BJ (cell line): ENCODE measurements at regions not wholly inside any gene's neighbourhood (a gene's known extent, or its start where the extent isn't known, plus 50 kb on each side); places are given as distances from the start of the nearest gene placed in this dataset.
"Not testable (repeated sequence)": the region's sequence is repeated elsewhere in the genome, so short reads cannot be mapped to it uniquely, and the experiment has no call there.

Source experiments
- CTCF ChIA-PET: fragments of 350-600 bp; formaldehyde crosslinking; extraction: SDS; loops from one replicate; lab custom pipeline; 2021; ENCODE audit warnings: antibody characterized with exemption, inconsistent platforms; lab: Yijun Ruan, JAX
- POLR2A ChIA-PET: fragments of 300-600 bp; sonication (Branson Sonifier 250); formaldehyde crosslinking; extraction: SDS; loops from one replicate; lab custom pipeline; 2021; ENCODE audit warnings: antibody characterized with exemption; lab: Charles Lee
- DNase-seq: peaks from one replicate; pipeline ENCODE4 v3.0.0-alpha.2; 2011; ENCODE audit warnings: low read depth
- H3K27me3 ChIP-seq: 2 replicates; pipeline ENCODE4 v1.6.0; 2011; ENCODE audit warnings: low read length; ENCODE audit not compliant: control insufficient read depth, insufficient read depth
- H3K36me3 ChIP-seq: 2 replicates; pipeline ENCODE4 v1.5.1; 2011; ENCODE audit warnings: low read length; ENCODE audit not compliant: control insufficient read depth, insufficient read depth
- H3K4me3 ChIP-seq: 2 replicates; pipeline ENCODE4 v1.5.1; 2011; ENCODE audit warnings: low read depth, mild to moderate bottlenecking, control low read depth, low read length
- TF ChIP-seq, protein P1 (sequence below): IDR thresholded peaks from 2 replicates; pipeline ENCODE4 v1.5.1; 2011; ENCODE audit warnings: low read depth, mild to moderate bottlenecking, control low read depth, inconsistent platforms, low read length, moderate library complexity; ENCODE audit not compliant: insufficient read depth

DNA sequence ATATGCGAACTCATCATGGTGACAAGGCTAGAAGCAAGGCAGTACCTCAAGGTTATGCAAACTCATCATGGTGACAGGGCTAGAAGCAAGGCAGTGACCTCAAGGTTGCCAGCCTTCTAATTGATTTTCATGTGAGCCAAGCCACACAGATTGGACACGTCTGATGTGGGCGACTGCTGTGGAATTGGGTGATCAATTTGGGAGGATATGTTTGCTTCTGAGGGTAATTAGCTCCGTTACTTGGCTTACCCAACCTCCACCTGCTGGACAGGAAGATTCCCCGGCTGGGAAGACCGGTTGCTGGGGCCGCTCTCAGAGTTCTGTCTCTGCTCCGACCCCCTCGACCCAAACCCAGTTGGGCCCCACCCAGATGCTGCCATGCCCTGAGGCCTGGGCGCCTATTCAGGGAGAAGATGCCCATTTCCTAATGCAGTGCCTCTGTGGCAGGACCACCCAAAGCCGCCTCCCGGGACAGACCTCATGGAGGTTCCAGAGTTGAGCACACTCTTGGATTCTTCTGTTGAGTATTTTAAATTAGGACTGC lies 69.9 kb upstream of the SHANK2 start:
- H3K27me3 ChIP-seq: no peaks in the 10 kb centered on the region; the same call in none of the 2 replicates
- ChIA-PET CTCF (no interaction called here), POLR2A (no interaction called here)
- H3K36me3 ChIP-seq: no peaks in the 10 kb centered on the region
- H3K4me3 ChIP-seq: no peak overlapping the region
- no peak for DNase-seq
- TF ChIP-seq, protein P1, sequence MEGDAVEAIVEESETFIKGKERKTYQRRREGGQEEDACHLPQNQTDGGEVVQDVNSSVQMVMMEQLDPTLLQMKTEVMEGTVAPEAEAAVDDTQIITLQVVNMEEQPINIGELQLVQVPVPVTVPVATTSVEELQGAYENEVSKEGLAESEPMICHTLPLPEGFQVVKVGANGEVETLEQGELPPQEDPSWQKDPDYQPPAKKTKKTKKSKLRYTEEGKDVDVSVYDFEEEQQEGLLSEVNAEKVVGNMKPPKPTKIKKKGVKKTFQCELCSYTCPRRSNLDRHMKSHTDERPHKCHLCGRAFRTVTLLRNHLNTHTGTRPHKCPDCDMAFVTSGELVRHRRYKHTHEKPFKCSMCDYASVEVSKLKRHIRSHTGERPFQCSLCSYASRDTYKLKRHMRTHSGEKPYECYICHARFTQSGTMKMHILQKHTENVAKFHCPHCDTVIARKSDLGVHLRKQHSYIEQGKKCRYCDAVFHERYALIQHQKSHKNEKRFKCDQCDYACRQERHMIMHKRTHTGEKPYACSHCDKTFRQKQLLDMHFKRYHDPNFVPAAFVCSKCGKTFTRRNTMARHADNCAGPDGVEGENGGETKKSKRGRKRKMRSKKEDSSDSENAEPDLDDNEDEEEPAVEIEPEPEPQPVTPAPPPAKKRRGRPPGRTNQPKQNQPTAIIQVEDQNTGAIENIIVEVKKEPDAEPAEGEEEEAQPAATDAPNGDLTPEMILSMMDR: no peak

DNA sequence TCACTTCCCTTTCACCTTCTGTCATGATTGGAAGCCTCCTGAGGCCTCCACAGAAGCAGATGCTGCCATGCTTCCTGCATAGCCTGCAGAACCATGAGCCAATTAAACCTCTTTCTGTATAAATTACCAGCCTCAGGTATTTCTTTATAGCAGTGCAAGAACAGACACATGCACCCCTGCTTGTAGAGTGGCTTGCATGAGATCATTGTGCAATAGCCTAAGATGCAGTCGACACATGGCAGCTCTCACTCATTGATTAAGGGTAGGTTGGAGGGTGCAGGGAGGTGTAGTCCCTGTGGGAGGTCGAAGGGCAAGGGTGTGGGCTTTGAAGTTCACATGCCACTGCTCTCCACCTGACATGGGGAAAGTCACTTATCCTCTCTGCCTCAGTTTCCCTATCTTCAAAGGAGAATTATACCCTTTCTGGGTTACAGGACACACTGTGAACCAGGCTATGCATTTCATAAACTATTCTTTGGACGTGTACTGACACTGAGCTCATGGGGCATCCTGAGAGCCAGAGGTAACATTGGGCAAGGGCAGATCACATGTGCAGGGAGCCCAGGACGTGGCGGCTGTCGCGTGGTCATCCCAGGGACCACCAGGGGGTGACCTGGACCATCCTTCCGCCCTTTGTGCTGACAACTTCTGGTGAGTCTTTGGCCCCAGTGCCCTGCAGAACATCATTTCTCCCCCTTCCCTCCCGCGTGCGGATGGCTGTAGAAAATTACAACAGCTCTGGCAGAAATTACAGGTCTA lies 69.2 kb upstream of the SHANK2 start:
- CTCF ChIA-PET: no interaction called here
- DNase-seq: no peak
- Histone ChIP-seq H3K36me3 (no peaks in the 10 kb centered on the region), H3K27me3 (no peaks in the 10 kb centered on the region; the same call in none of the 2 replicates), H3K4me3 (no peak overlapping the region)
- TF ChIP-seq, protein P1: no peak
- POLR2A ChIA-PET: no interaction called here

DNA sequence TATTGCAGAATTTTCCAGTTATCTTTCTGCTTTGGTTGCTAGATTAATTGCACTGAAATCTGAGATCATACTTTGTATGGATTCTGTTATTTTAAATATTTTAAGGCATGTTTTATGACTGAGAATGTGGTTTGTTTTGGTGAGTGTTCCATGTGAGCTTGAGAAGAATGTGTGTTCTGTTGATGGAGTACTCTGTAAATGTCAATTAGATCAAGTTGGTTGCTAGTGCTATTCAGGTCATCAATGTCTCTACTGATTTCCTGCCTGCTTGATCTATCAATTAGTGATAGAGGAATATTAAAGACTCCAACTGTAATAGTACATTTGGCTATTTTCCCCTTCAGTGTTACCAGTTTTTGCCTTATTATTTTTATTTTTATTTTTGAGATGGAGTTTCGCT lies 64.3 kb upstream of the SHANK2 start:
- TF ChIP-seq, protein P1: no peak
- POLR2A ChIA-PET: no interaction called here
- CTCF ChIA-PET: interaction anchor here (0.7 to 0.8 kb wide), 3 partner anchors 9 to 24 kb away, joined by 3 read pairs; no protein-coding TSS in a partner anchor
- Histone ChIP-seq H3K27me3 (peaks cover 8% of the 10 kb centered on the region), H3K36me3 (no peaks in the 10 kb centered on the region), H3K4me3 (no peak overlapping the region)
- DNase-seq: no peak

DNA sequence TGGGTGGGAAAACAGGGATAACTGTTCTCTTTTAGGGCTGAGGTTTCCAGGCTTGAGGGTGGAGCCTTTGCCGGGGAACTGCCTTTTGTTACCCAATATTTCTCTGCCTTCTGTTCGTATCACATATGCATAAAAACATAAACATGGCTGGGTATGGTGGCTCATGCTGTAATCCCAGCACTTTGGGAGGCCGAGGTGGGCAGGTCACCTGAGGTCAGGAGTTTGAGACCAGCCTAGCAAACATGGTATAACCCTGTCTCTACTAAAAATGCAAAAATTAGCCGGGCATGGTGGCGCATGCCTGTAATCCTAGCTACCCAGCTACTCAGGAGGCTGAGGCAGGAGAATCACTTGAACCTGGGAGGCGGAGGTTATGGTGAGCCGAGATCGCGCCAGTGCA lies 60.2 kb upstream of the SHANK2 start:
- H3K27me3 ChIP-seq, DNase-seq, H3K4me3 ChIP-seq, H3K36me3 ChIP-seq, POLR2A ChIA-PET: not testable (repeated sequence)
- CTCF ChIA-PET: interaction anchor here (1.8 kb wide), 1 partner anchor 10 kb away, joined by 5 read pairs; no protein-coding TSS in a partner anchor

DNA sequence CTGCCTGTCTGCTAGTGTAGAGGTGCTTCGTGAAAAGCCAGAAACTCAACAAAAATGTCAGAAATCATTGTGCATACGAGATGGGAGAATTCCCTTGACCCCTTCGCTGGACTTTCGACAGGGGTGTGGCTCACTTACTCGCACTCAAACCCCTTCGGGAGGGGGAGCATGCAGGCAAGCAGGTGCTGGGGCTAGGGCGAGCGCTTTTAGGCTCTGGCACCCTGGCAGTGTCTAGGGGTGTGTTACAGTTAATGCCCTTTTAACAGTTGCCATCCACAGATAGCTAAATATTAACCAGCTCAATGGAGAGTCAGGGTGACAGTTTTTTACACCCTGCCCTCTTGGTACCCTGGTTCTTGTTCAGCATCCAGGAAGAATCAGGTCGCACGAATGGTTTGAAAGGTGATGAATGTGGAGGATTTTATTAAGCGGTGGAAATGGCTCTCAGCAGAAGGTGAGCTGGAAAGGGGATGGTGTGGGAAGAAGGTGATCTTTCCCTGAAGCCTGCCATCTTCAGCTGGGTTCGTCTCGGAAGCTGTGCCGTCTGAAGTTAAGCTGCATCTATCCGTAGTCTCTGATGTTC lies 59.6 kb upstream of the SHANK2 start:
- Histone ChIP-seq H3K36me3 (no peaks in the 10 kb centered on the region), H3K4me3 (no peak overlapping the region), H3K27me3 (peaks cover 8% of the 10 kb centered on the region)
- ChIA-PET POLR2A (interaction anchor here (0.6 kb wide), 1 partner anchor 65 kb away, joined by 5 read pairs; no protein-coding TSS in a partner anchor), CTCF (interaction anchor here (1.8 kb wide), 1 partner anchor 9 kb away, joined by 5 read pairs; no protein-coding TSS in a partner anchor)
- TF ChIP-seq, protein P1: no peak
- no peak for DNase-seq
